HG03280 (cell line): ENCODE measurements at regions not wholly inside any gene's neighbourhood (a gene's known extent, or its start where the extent isn't known, plus 50 kb on each side); places are given as distances from the start of the nearest gene placed in this dataset.
"Not testable (repeated sequence)": the region's sequence is repeated elsewhere in the genome, so short reads cannot be mapped to it uniquely, and the experiment has no call there.

Experiments used
- ATAC-seq: cut with Tn5 transposase; IDR thresholded peaks from one replicate; pipeline ENCODE4 v1.9.1; 2021; ENCODE audit warnings: mild to moderate bottlenecking, moderate library complexity; ENCODE audit not compliant: unreplicated experiment

DNA sequence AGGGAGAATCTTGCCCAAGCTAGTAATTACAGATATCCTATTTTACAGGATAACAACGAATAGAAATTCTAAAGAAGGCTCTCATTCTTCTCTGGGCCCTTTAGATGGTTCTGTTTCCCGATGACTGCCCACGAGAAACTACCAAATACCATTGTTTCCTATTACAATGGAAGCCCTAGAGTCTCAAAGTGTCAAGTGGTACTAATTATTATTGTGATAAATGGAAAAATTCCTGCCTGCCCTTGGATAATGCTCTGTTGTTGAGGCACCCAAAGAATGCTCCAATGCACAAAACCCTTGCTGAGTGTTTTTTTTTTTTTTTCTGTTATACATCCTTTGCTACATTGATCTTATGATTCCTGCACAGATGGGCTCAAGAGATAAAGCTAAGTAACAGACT, 504.5 kb downstream of the XPNPEP1 start:
- ATAC-seq, result no peak

- no peak for ATAC-seq
Observed at GRCh38 chr10:109417803-109418202, 505.5 kb downstream of the XPNPEP1 start.

DNA sequence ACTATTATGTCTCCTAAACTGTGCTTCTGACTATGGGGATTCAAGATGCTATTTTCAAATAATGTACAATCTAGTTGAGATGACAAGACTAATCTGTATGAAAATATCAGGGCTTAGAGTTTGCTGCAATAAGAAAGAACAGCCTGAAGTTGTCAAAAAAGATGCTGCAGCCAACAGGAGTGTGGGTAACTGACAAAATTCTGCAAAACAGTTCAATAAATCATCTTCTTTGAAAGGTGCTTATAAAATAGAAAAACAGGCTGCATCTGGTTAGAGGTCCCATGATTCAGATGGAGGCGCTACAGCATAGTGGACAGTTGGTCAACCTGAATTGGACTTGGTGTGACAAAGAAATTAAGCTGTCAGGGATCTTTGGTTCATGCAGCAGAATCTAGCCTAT, 511.0 kb downstream of the XPNPEP1 start:
- no peak for ATAC-seq

DNA sequence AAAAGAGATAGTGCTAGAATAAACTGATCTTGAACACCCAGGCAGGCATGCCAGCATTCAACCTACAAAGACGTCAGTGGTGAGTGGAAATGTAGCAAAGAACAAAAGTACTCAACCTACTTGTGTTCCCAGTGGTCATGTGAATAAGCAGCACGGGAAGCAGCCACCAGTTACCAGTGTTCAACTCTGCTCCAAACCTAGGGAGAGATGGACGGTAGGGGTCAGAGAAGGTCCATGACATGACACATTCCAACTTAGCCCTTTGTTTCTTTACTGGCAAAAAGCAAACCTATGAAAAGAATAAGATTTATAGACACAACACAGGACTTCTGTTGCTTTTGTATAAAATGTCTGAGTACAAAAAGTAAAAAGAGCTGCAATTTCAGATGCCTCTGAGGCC, 511.4 kb downstream of the XPNPEP1 start:
- ATAC-seq, result no peak

GRCh38 chr10:109405338-109405737, 518.0 kb downstream of the XPNPEP1 start:
- ATAC-seq, result no peak

DNA sequence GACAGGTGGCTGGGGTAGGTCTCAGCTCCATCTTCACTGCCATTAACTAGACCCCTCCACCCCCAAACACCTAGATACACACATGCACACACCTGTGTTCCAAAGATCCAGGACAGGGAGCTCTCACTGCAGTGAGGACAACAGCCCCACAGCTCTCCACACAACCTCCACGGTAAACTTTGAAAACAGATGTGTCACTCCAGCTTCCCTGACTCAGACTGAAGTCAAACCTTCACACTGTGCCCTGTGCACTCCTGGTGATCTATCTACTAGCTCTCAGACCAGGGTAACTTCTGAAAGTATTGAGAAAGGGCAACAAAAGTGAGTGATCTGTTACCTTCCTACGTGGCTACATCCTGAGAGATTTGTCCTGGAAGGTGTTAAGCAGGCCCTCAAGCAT, 519.8 kb downstream of the XPNPEP1 start:
- ATAC-seq, result no peak

DNA sequence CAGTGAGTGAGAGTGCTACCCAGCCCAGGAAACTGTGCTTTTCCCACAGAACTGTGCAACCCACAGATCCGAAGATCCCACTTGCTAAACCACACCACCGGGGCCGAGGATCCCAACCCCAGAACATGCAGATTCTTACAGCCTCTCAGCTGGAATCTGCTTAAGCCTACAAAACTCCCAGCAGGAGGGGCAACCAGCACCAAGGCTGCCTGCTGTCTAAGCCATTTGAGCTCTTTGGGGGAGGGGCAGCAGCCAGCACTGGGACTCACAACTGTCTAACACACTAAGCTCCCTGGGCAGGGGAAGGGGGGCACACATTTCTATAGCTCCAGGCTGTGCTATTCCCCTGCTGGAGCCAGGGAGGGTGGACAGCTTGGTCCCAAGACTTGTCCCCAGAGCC, 529.9 kb downstream of the XPNPEP1 start:
- no peak for ATAC-seq

DNA sequence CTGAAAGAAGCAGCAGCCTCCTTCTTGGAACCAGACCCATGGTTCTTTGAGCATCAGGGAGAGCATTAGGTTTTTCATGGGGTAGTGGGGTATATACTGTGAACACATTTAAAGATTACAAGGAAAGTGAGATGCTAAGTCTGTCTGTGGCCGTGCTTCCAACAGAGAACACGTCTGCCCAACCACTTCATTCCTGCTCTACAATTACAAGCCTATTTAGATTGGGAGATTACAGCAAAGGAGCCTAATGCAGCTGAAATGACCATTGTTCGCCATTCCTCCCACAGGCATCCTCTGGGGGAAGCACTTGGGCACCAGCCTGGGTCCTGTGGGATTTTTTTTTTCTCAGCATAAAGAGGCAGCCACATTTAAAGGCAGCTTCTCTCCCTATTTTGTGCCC, 536.4 kb downstream of the XPNPEP1 start:
- ATAC-seq, result no peak

- ATAC-seq, result no peak
Observed at GRCh38 chr10:109386101-109386500, 537.2 kb downstream of the XPNPEP1 start.

DNA sequence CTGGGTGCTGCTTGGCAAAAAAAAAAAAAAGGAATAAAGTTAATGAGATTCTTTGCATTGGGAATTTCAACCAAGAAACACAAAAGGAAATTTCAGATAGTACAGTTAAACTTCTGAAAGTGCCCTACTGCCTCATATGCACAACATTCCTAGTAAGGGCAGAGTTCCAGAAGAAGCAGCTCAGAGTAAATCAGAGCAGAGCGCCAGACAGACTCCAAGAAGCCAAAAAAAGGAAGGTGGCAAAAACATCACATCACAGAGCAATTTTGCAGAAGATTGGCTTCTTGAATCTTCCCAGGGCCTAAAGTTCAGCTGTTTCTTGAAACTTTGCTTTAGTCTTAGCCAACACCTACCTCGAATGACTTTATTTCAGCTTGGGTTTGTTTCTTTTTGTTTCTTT, 544.1 kb downstream of the XPNPEP1 start:
- no peak for ATAC-seq

DNA sequence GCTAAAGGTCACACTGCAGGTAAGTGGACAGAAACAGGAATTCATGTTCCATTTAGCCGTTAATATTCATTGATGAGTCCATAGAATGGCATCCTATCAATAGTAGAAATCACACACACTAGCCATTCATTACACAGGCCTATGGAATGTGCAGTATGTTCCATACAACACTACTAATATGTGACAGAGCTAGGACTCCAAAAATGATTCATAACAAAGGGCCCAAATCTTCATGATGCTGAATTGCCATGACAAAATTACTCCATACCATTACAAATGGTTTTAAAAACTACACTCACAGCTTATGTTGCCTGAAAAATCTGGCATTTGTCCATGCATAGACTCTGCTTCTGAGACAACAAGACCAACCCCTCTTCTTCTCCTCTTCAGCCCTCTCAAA, 549.1 kb downstream of the XPNPEP1 start:
- no peak for ATAC-seq

- ATAC-seq, result no peak
Observed at GRCh38 chr10:109359316-109359715, 564.0 kb downstream of the XPNPEP1 start.

- no peak for ATAC-seq
Observed at GRCh38 chr10:109358325-109358724, 565.0 kb downstream of the XPNPEP1 start.

DNA sequence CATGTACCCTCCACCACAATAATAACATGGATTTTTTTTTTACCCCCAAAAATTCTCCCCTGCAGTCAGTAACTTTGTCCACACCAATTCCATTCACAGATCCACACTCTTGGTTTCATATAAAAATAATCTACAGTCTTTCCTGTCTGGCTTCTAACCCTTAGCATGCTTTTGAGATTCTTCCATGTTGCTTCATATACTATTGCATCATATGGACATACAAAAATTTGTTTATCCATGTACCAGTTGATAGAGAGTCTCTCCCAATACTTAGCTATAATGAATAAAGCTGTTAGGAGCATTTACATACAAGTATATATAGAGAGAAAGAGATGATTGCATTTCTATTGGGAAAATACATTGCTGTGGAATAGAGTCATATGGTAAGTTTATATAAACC, 575.0 kb downstream of the XPNPEP1 start:
- ATAC-seq, result no peak

GRCh38 chr10:109343293-109343692, 580.0 kb downstream of the XPNPEP1 start:
- no peak for ATAC-seq

GRCh38 chr10:109341986-109342385, 581.3 kb downstream of the XPNPEP1 start:
- ATAC-seq, result no peak

- ATAC-seq, result no peak
Observed at GRCh38 chr10:109328001-109328400, 595.3 kb downstream of the XPNPEP1 start.

DNA sequence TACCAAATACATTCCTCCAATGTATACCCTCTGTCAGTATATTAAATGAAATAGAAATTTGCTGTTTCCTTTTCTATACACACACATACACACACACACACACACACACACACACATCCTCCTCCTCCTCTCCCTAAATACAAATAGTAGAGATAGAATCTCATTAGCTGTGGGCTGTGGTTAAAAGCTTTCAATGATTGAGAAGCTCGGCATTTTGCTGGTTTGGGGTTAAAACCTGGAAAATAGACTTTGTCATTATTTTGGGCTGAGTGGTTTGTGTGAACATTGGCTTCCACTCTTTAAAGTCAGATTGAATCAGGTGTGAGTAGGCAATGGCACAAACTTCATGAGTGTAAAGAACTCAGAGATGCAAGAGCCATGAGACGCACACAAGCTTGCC, 596.0 kb downstream of the XPNPEP1 start:
- no peak for ATAC-seq

GRCh38 chr10:109324721-109325120, 598.6 kb downstream of the XPNPEP1 start:
- ATAC-seq, result no peak

DNA sequence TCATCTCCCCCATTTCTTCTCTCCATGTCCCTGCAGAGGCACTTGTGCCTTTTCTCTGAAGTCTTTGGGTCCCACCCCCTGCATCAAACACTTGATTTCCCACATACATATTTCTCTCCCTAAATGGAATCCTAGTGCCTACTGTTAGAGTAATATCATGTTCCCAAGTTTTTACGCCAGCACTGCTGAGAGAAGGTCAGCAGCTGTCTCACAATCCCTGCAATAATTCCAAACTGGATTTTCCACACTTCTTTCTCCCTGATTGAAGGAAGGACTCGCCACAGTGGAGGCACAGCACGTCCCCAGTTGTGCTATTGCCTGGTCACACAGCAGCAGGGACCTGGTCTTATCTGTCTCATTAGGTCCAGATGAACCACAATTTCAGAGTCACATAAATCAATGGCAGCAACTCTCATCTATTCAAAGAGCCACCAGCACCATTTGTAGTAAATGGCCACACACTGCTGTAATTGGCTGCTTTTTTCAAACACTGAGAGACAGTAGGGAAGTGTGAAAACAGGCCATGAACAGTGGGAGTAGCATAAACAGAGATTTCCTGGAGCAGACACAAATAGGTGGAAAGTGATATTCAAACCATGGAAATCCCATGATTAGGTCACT, 605.5 kb downstream of the XPNPEP1 start:
- ATAC-seq, result no peak

DNA sequence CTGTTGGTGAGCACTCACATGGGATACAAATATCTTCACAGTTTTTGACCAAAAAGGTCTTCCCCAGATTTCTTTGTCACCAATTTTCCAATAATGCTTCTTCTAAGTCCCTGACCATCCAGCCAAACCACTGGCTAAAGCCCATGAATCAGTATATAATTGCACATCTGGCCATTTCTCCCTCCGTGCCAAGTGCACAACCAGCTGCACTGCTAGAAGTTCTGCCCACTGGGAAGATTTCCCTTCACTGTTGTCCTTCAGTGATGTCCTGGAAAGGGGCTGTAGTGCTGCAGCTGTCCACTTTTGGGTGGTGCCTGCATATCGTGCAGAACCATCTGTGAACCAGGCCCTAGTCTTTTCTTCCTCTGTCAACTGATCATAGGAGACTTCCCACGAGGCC, 609.3 kb downstream of the XPNPEP1 start:
- ATAC-seq, result not testable (repeated sequence)

- not testable (repeated sequence) for ATAC-seq
Observed at GRCh38 chr10:109312555-109312954, 610.8 kb downstream of the XPNPEP1 start.

GRCh38 chr10:109308971-109309370, 614.3 kb downstream of the XPNPEP1 start:
- ATAC-seq, result no peak
